T-helper 1 cell treated with Interleukin-12 subunit alpha and Interleukin-12 subunit beta and Interleukin-4 antibody, amounts not matched to agents 30 ng/mL and 1 ng/mL, for 36 hours (primary cell): ENCODE measurements at regions not wholly inside any gene's neighbourhood (a gene's known extent, or its start where the extent isn't known, plus 50 kb on each side); places are given as distances from the start of the nearest gene placed in this dataset.

Source experiments
- intact Hi-C: fragments of 100-400 bp; cut with micrococcal nuclease; formaldehyde crosslinking; loops from one replicate; pipeline ENCODE4 v1.15.1; 2024

- intact Hi-C loops = no loop called here
These were observed 355.1 kb downstream of the EPM2A start for GRCh38 chr6:145380186-145380585.

GRCh38 chr6:145381941-145382340 is 353.4 kb downstream of the EPM2A start:
- intact Hi-C loops = no loop called here

GRCh38 chr6:145383428-145383827 is 351.9 kb downstream of the EPM2A start:
- intact Hi-C loops = no loop called here

GRCh38 chr6:145384503-145384902 is 350.8 kb downstream of the EPM2A start:
- intact Hi-C loops = no loop called here

GRCh38 chr6:145396499-145396898 is 338.8 kb downstream of the EPM2A start:
- intact Hi-C loops = no loop called here

GRCh38 chr6:145400508-145400907 is 334.8 kb downstream of the EPM2A start:
- intact Hi-C loops = no loop called here

- intact Hi-C loops = no loop called here
These were observed 330.2 kb downstream of the EPM2A start for GRCh38 chr6:145405006-145405551.

GRCh38 chr6:145406783-145407182 is 328.5 kb downstream of the EPM2A start:
- intact Hi-C loops = no loop called here

- intact Hi-C loops = no loop called here
These were observed 319.7 kb downstream of the EPM2A start for GRCh38 chr6:145415616-145416015.

GRCh38 chr6:145420599-145420998 is 314.7 kb downstream of the EPM2A start:
- intact Hi-C loops = no loop called here

GRCh38 chr6:145423936-145424335 is 311.4 kb downstream of the EPM2A start:
- intact Hi-C loops = no loop called here

GRCh38 chr6:145427232-145427631 is 308.1 kb downstream of the EPM2A start:
- intact Hi-C loops = no loop called here

GRCh38 chr6:145428706-145429105 is 306.6 kb downstream of the EPM2A start:
- intact Hi-C loops = no loop called here

- intact Hi-C loops = no loop called here
These were observed 293.2 kb downstream of the EPM2A start for GRCh38 chr6:145442110-145442509.

GRCh38 chr6:145445674-145446073 is 289.6 kb downstream of the EPM2A start:
- intact Hi-C loops = no loop called here

GRCh38 chr6:145451029-145451428 is 284.3 kb downstream of the EPM2A start:
- intact Hi-C loops = no loop called here

- intact Hi-C loops = no loop called here
These were observed 281.9 kb downstream of the EPM2A start for GRCh38 chr6:145453376-145453775.

GRCh38 chr6:145454006-145454405 is 281.3 kb downstream of the EPM2A start:
- intact Hi-C loops = no loop called here

GRCh38 chr6:145457556-145457955 is 277.8 kb downstream of the EPM2A start:
- intact Hi-C loops = no loop called here

GRCh38 chr6:145468534-145468933 is 266.8 kb downstream of the EPM2A start:
- intact Hi-C loops = no loop called here

GRCh38 chr6:145469021-145469420 is 266.3 kb downstream of the EPM2A start:
- intact Hi-C loops = no loop called here

GRCh38 chr6:145475794-145476396 is 259.4 kb downstream of the EPM2A start:
- intact Hi-C loops = no loop called here

- intact Hi-C loops = no loop called here
These were observed 255.3 kb downstream of the EPM2A start for GRCh38 chr6:145480024-145480423.
